HEK293 (cell line): ENCODE measurements at regions not wholly inside any gene's neighbourhood (a gene's known extent, or its start where the extent isn't known, plus 50 kb on each side); places are given as distances from the start of the nearest gene placed in this dataset.

Source experiments
- CTCF ChIA-PET: fragments of 350-600 bp; formaldehyde crosslinking; extraction: SDS; loops from one replicate; lab custom pipeline; 2021; ENCODE audit warnings: antibody characterized with exemption; lab: Yijun Ruan, JAX
- POLR2A ChIA-PET: fragments of 300-600 bp; formaldehyde crosslinking; extraction: SDS; loops from one replicate; lab custom pipeline; 2020; ENCODE audit warnings: antibody characterized with exemption, inconsistent platforms; lab: Yijun Ruan, JAX
- H3K27ac ChIP-seq: fragments of 200-500 bp; sonication (Bioruptor generic); 2 replicates; pipeline ENCODE4 v1.5.1; 2014; ENCODE audit warnings: low read depth, low read length, control low read depth, inconsistent platforms; ENCODE audit errors: extremely low read depth
- H3K36me3 ChIP-seq, 2 experiments: fragments of 200-500 bp in 1 of 2; sonication (Bioruptor generic) in 1 of 2; 1 replicate in 1 of 2; 2 replicates in 1 of 2; pipeline ENCODE4 v1.5.1; 2014 to 2017; ENCODE audit warnings: inconsistent platforms in 2 of 2, low read length in 2 of 2; ENCODE audit not compliant: control insufficient read depth in 2 of 2, insufficient read depth in 1 of 2
- H3K4me1 ChIP-seq: fragments of 200-500 bp; sonication (Bioruptor generic); 2 replicates; pipeline ENCODE4 v1.5.1; 2014; ENCODE audit warnings: mild to moderate bottlenecking, low read length, inconsistent platforms; ENCODE audit not compliant: control insufficient read depth, insufficient read depth
- H3K4me3 ChIP-seq: 2 replicates; pipeline ENCODE4 v1.5.1; 2011; ENCODE audit warnings: low read depth, mild to moderate bottlenecking, control low read depth, low read length, moderate library complexity
- H3K9me3 ChIP-seq: fragments of 200-500 bp; sonication (Bioruptor generic); 2 replicates; pipeline ENCODE4 v1.5.1; 2014; ENCODE audit warnings: low read depth, low read length, inconsistent platforms; ENCODE audit not compliant: control insufficient read depth, insufficient read depth
- BCL11A ChIP-seq: fragments of 450-650 bp; formaldehyde crosslinking; IDR thresholded peaks from 2 replicates; pipeline ENCODE4 v1.5.1; 2016; ENCODE audit warnings: low read depth, missing biosample characterization, missing genetic modification characterization
- KLF1 ChIP-seq: fragments of 450-650 bp; formaldehyde crosslinking; IDR thresholded peaks from 2 replicates; pipeline ENCODE4 v1.5.1; 2016; ENCODE audit warnings: missing biosample characterization, missing genetic modification characterization
- OSR2 ChIP-seq: fragments of 450-650 bp; formaldehyde crosslinking; IDR thresholded peaks from 2 replicates; pipeline ENCODE4 v1.5.1; 2016; ENCODE audit warnings: missing biosample characterization, missing genetic modification characterization
- SALL2 ChIP-seq: fragments of 450-650 bp; formaldehyde crosslinking; IDR thresholded peaks from 2 replicates; pipeline ENCODE4 v1.5.0; 2017; ENCODE audit warnings: missing biosample characterization, mild to moderate bottlenecking, missing genetic modification characterization, borderline replicate concordance
- ZBTB20 ChIP-seq: fragments of 450-650 bp; formaldehyde crosslinking; IDR thresholded peaks from 2 replicates; pipeline ENCODE4 v1.5.1; 2016; ENCODE audit warnings: missing biosample characterization, missing genetic modification characterization
- ZNF148 ChIP-seq: fragments of 450-650 bp; formaldehyde crosslinking; IDR thresholded peaks from 2 replicates; pipeline ENCODE4 v1.5.0; 2017; ENCODE audit warnings: missing biosample characterization, missing genetic modification characterization, borderline replicate concordance
- ZNF16 ChIP-seq: fragments of 450-650 bp; formaldehyde crosslinking; IDR thresholded peaks from 2 replicates; pipeline ENCODE4 v1.5.1; 2016; ENCODE audit warnings: low read depth, missing biosample characterization, missing genetic modification characterization
- ZNF2 ChIP-seq: fragments of 450-650 bp; formaldehyde crosslinking; IDR thresholded peaks from 2 replicates; pipeline ENCODE4 v1.5.1; 2016; ENCODE audit warnings: missing biosample characterization, missing genetic modification characterization
- ZNF280D ChIP-seq: fragments of 450-650 bp; formaldehyde crosslinking; IDR thresholded peaks from 2 replicates; pipeline ENCODE4 v1.5.1; 2016; ENCODE audit warnings: missing biosample characterization, missing genetic modification characterization
- ZNF366 ChIP-seq: fragments of 450-650 bp; formaldehyde crosslinking; conservative IDR thresholded peaks from 2 replicates; pipeline ENCODE4 v1.5.1; 2016; ENCODE audit warnings: missing biosample characterization, missing genetic modification characterization
- ZNF37A ChIP-seq: fragments of 450-650 bp; IDR thresholded peaks from 2 replicates; pipeline ENCODE4 v1.5.1; 2018; ENCODE audit warnings: missing biosample characterization, missing genetic modification characterization
- ZNF624 ChIP-seq: fragments of 450-650 bp; formaldehyde crosslinking; IDR thresholded peaks from 2 replicates; pipeline ENCODE4 v1.5.1; 2017; ENCODE audit warnings: missing biosample characterization, missing genetic modification characterization
- ZSCAN23 ChIP-seq: fragments of 450-650 bp; formaldehyde crosslinking; IDR thresholded peaks from 2 replicates; pipeline ENCODE4 v1.5.1; 2016; ENCODE audit warnings: missing biosample characterization, missing genetic modification characterization
- TF ChIP-seq, protein P1 (sequence below): fragments of 450-650 bp; formaldehyde crosslinking; IDR thresholded peaks from 2 replicates; pipeline ENCODE4 v1.5.1; 2016; ENCODE audit warnings: missing biosample characterization, missing genetic modification characterization
- TF ChIP-seq, protein P2 (sequence below): fragments of 450-650 bp; formaldehyde crosslinking; IDR thresholded peaks from 2 replicates; pipeline ENCODE4 v1.5.1; 2016; ENCODE audit warnings: missing biosample characterization, missing genetic modification characterization, borderline replicate concordance

GRCh38 chr15:37246856-37247255 lies 146.5 kb upstream of the MEIS2 start (continued):
- TF ChIP-seq ZNF280D (tag by site-specific recombination): no peak
- TF ChIP-seq, all 188 proteins: peak for 0

DNA sequence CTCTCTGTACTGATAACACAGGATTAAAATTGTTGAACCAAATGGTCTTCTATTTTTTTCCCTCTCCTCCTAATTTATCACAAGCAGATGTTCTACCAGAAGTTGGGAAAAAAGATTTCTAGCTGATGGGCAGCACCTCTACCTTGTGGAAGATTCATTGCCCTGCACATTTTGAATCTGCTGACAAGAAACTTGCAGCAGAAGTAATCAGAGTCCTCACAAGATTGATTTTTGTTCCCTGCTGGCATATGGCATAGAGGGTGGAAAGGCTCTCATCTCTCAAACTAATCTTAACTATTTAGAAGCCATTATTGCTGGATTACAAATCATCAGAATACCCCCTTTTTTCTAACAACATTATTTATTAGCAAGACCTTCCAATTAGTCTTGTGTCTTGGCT lies 148.9 kb upstream of the MEIS2 start:
- CTCF ChIA-PET: no interaction called here
- H3K27ac ChIP-seq: no peak overlapping the region
- no peak for TF ChIP-seq OSR2
- TF ChIP-seq, all 188 proteins: peak for 0
- POLR2A ChIA-PET: no interaction called here
- Histone ChIP-seq H3K9me3 (no peaks in the 10 kb centered on the region), H3K4me3 (no peak overlapping the region), H3K4me1 (no peaks in the 10 kb centered on the region), H3K36me3 (no peaks in the 10 kb centered on the region)

DNA sequence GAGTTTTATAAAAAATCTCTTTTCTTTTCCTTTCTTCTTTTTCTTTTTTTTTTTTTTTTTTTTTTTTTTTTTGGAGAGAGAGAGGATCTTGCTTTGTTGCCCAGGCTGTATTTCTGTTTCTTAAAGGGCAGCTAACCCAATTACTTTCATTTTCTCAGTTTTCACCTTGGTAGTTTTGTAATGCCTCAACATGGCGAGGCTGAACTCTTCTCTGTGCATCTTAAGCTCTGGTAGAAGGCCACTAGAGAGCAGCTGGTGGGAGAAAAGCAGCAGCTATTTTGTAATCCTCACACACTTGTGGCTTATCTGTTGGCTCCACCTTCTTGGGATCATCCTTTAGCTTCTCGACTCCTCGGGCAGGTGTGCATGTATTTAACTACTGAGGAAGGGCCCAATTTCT lies 152.2 kb upstream of the MEIS2 start:
- Histone ChIP-seq H3K4me3 (no peak overlapping the region), H3K36me3 (no peaks in the 10 kb centered on the region), H3K4me1 (no peaks in the 10 kb centered on the region)
- CTCF ChIA-PET: no interaction called here
- no peak for TF ChIP-seq ZNF2
- TF ChIP-seq ZNF16 (tag by site-specific recombination): no peak
- TF ChIP-seq, all 188 proteins: peak for 0
- POLR2A ChIA-PET: no interaction called here
- Histone ChIP-seq H3K27ac (no peak overlapping the region), H3K9me3 (no peaks in the 10 kb centered on the region)

DNA sequence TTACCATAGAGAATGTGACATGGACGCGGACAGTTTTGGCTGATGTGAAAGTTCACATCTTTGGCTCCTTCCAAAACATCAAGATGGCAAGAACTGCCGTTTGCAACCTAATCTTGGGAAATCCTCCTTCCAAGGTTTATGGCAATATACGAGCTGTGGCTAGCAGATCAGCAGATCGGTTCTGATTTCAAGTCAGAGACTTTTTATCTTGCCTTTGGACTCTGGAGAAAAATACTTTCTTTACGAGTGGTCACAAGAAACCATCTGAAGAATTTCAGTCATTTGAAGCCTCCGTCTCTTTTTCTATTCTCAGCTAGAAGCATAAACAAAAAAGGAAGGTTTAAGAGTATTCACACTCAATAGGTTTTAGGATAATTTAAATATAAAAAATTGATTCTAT lies 153.5 kb upstream of the MEIS2 start:
- ChIA-PET POLR2A (no interaction called here), CTCF (no interaction called here)
- Histone ChIP-seq H3K4me1 (no peaks in the 10 kb centered on the region), H3K27ac (no peak overlapping the region), H3K9me3 (no peaks in the 10 kb centered on the region), H3K36me3 (no peaks in the 10 kb centered on the region), H3K4me3 (no peak overlapping the region)
- no peak for TF ChIP-seq SALL2 (tag by site-specific recombination)
- TF ChIP-seq, protein P1, sequence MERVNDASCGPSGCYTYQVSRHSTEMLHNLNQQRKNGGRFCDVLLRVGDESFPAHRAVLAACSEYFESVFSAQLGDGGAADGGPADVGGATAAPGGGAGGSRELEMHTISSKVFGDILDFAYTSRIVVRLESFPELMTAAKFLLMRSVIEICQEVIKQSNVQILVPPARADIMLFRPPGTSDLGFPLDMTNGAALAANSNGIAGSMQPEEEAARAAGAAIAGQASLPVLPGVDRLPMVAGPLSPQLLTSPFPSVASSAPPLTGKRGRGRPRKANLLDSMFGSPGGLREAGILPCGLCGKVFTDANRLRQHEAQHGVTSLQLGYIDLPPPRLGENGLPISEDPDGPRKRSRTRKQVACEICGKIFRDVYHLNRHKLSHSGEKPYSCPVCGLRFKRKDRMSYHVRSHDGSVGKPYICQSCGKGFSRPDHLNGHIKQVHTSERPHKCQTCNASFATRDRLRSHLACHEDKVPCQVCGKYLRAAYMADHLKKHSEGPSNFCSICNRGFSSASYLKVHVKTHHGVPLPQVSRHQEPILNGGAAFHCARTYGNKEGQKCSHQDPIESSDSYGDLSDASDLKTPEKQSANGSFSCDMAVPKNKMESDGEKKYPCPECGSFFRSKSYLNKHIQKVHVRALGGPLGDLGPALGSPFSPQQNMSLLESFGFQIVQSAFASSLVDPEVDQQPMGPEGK (tag by site-specific recombination): no peak
- TF ChIP-seq ZBTB20: no peak

DNA sequence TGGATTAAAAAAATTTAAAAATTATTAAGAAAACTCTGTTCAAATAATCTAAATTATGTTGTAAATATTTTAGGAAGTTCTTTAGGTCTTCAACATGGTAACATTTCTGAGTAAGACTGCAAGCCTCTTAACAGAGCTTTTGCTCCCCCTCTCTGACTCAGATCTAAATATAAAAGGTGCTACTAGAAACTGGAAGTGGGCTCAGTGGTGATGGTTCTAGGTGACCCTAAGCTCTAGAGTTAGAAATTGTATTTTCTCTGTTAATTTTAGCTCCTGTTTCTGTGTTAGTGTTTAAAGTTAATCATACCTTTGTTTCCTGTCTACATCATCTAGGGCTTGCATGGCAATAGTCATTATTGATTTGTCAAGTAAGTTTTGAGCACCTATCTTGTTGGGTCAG lies 159.9 kb upstream of the MEIS2 start:
- H3K4me3 ChIP-seq: no peak overlapping the region
- H3K9me3 ChIP-seq: no peaks in the 10 kb centered on the region
- ChIA-PET POLR2A (no interaction called here), CTCF (no interaction called here)
- H3K27ac ChIP-seq: no peak overlapping the region
- H3K4me1 ChIP-seq: no peaks in the 10 kb centered on the region
- H3K36me3 ChIP-seq: no peaks in the 10 kb centered on the region
- TF ChIP-seq ZNF624 (tag by site-specific recombination): no peak
- TF ChIP-seq, protein P2, sequence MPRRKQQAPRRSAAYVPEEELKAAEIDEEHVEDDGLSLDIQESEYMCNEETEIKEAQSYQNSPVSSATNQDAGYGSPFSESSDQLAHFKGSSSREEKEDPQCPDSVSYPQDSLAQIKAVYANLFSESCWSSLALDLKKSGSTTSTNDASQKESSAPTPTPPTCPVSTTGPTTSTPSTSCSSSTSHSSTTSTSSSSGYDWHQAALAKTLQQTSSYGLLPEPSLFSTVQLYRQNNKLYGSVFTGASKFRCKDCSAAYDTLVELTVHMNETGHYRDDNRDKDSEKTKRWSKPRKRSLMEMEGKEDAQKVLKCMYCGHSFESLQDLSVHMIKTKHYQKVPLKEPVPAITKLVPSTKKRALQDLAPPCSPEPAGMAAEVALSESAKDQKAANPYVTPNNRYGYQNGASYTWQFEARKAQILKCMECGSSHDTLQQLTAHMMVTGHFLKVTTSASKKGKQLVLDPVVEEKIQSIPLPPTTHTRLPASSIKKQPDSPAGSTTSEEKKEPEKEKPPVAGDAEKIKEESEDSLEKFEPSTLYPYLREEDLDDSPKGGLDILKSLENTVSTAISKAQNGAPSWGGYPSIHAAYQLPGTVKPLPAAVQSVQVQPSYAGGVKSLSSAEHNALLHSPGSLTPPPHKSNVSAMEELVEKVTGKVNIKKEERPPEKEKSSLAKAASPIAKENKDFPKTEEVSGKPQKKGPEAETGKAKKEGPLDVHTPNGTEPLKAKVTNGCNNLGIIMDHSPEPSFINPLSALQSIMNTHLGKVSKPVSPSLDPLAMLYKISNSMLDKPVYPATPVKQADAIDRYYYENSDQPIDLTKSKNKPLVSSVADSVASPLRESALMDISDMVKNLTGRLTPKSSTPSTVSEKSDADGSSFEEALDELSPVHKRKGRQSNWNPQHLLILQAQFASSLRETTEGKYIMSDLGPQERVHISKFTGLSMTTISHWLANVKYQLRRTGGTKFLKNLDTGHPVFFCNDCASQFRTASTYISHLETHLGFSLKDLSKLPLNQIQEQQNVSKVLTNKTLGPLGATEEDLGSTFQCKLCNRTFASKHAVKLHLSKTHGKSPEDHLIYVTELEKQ (tag by site-specific recombination): no peak
- no peak for TF ChIP-seq BCL11A (tag by site-specific recombination)
- TF ChIP-seq ZNF148 (tag by site-specific recombination): no peak
- TF ChIP-seq KLF1 (tag by site-specific recombination): no peak
- TF ChIP-seq ZNF366 (tag by site-specific recombination): no peak
- TF ChIP-seq ZSCAN23 (tag by site-specific recombination): no peak
- TF ChIP-seq ZNF37A (tag by site-specific recombination): no peak
